SK-N-SH (cell line): ENCODE measurements at regions not wholly inside any gene's neighbourhood (a gene's known extent, or its start where the extent isn't known, plus 50 kb on each side); places are given as distances from the start of the nearest gene placed in this dataset.

Experiments used
- CTCF ChIA-PET: fragments of 300-600, 350-600 bp; formaldehyde crosslinking; extraction: SDS; loops from one replicate; lab custom pipeline; 2021; lab: Yijun Ruan, JAX
- POLR2A ChIA-PET: fragments of 350-600 bp; sonication (Branson Sonifier 250); formaldehyde crosslinking; extraction: SDS; loops from one replicate; lab custom pipeline; 2020; ENCODE audit warnings: antibody characterized with exemption, inconsistent platforms; lab: Yijun Ruan, JAX
- DNase-seq: peaks from one replicate; pipeline ENCODE4 v3.0.0; 2012
- H2AFZ ChIP-seq: fragments of 200-600 bp; sonication (generic); 2 replicates; pipeline ENCODE4 v1.8.1; 2016; ENCODE audit warnings: antibody characterized with exemption, mild to moderate bottlenecking, low read depth
- H3F3A ChIP-seq: fragments of 200-600 bp; sonication (generic); replicated peaks from 2 replicates; pipeline ENCODE3; 2016; ENCODE audit warnings: antibody characterized with exemption, mild to moderate bottlenecking; ENCODE audit not compliant: insufficient read depth
- H3K27ac ChIP-seq, 2 experiments: fragments of 200-500 bp in 1 of 2; fragments of 200-600 bp in 1 of 2; sonication (Bioruptor generic) in 1 of 2; sonication (generic), shearing (Covaris generic) in 1 of 2; 2 replicates each; pipeline versions ENCODE4 v1.5.1 to v1.6.1; 2014 to 2016; ENCODE audit warnings: low read depth in 2 of 2, inconsistent platforms in 1 of 2, low read length in 1 of 2, mild to moderate bottlenecking in 1 of 2, mixed read lengths in 1 of 2
- H3K27me3 ChIP-seq: fragments of 200-600 bp; sonication (generic), shearing (Covaris generic); 2 replicates; pipeline ENCODE4 v1.6.1; 2016; ENCODE audit warnings: mixed run types; ENCODE audit not compliant: insufficient read depth
- H3K36me3 ChIP-seq, 2 experiments: fragments of 200-500 bp in 1 of 2; fragments of 200-600 bp in 1 of 2; sonication (Bioruptor generic) in 1 of 2; sonication (generic) in 1 of 2; replicated peaks in 1 of 2; 2 replicates each; pipeline versions ENCODE3 to v1.5.1; 2014 to 2016; ENCODE audit warnings: low read length in 1 of 2, mild to moderate bottlenecking in 1 of 2; ENCODE audit not compliant: insufficient read depth in 2 of 2, control insufficient read depth in 1 of 2
- H3K4me1 ChIP-seq, 2 experiments: fragments of 200-500 bp in 1 of 2; fragments of 200-600 bp in 1 of 2; sonication (Bioruptor generic) in 1 of 2; sonication (generic), shearing (Covaris generic) in 1 of 2; 2 replicates each; pipeline versions ENCODE4 v1.5.1 to v1.6.1; 2014 to 2016; ENCODE audit warnings: low read depth in 1 of 2, low read length in 1 of 2, mixed run types in 1 of 2; ENCODE audit not compliant: insufficient read depth in 2 of 2, control insufficient read depth in 1 of 2
- H3K4me2 ChIP-seq: fragments of 200-600 bp; sonication (generic), shearing (Covaris generic); 2 replicates; pipeline ENCODE4 v1.6.1; 2017; ENCODE audit warnings: mixed run types
- H3K4me3 ChIP-seq, 2 experiments: fragments of 200-500 bp in 1 of 2; fragments of 200-600 bp in 1 of 2; sonication (Bioruptor generic) in 1 of 2; sonication (generic), shearing (Covaris generic) in 1 of 2; 2 replicates each; pipeline versions ENCODE4 v1.5.1 to v1.8.1; 2014 to 2016; ENCODE audit warnings: low read depth in 2 of 2, inconsistent platforms in 1 of 2, low read length in 1 of 2, mild to moderate bottlenecking in 1 of 2, mixed read lengths in 1 of 2, moderate library complexity in 1 of 2
- H3K79me2 ChIP-seq: fragments of 200-600 bp; sonication (generic); 2 replicates; pipeline ENCODE4 v1.8.1; 2017; ENCODE audit warnings: mild to moderate bottlenecking; ENCODE audit not compliant: insufficient read depth
- H3K9ac ChIP-seq: fragments of 200-600 bp; sonication (generic); 2 replicates; pipeline ENCODE4 v1.6.1; 2017; ENCODE audit warnings: mixed run types
- H3K9me2 ChIP-seq: fragments of 200-600 bp; sonication (generic); 2 replicates; pipeline ENCODE4 v1.6.1; 2017; ENCODE audit warnings: mixed run types
- H3K9me3 ChIP-seq: fragments of 200-600 bp; sonication (generic); 2 replicates; pipeline ENCODE4 v1.6.1; 2017; ENCODE audit warnings: mixed run types, mild to moderate bottlenecking, moderate library complexity
- H4K20me1 ChIP-seq: fragments of 200-600 bp; sonication (generic); 2 replicates; pipeline ENCODE4 v1.6.1; 2017; ENCODE audit warnings: mild to moderate bottlenecking, mixed run types; ENCODE audit not compliant: insufficient read depth
- ELF1 ChIP-seq: IDR thresholded peaks from 2 replicates; pipeline ENCODE4 v1.4.0; 2012
- EZH2phosphoT487 ChIP-seq: fragments of 200-600 bp; sonication (generic); IDR thresholded peaks from 2 replicates; pipeline ENCODE4 v1.6.1; 2017; ENCODE audit warnings: low read depth, mixed run types, mild to moderate bottlenecking, antibody characterized with exemption, moderate library complexity, borderline replicate concordance
- NFIC ChIP-seq: IDR thresholded peaks from 2 replicates; pipeline ENCODE4 v1.4.0; 2012; ENCODE audit warnings: borderline replicate concordance
- POLR2AphosphoS5 ChIP-seq: IDR thresholded peaks from 2 replicates; pipeline ENCODE4 v1.6.1; 2012; ENCODE audit warnings: low read depth, low read length
- RCOR1 ChIP-seq: fragments of 150-350 bp; IDR thresholded peaks from 2 replicates; pipeline ENCODE4 v1.6.1; 2017; ENCODE audit warnings: antibody characterized with exemption, low read length
- RFX5 ChIP-seq: IDR thresholded peaks from 2 replicates; pipeline ENCODE4 v1.6.1; 2012; ENCODE audit warnings: mild to moderate bottlenecking, improper control_type of control experiment, low read length
- SMC3 ChIP-seq: IDR thresholded peaks from 2 replicates; pipeline ENCODE4 v1.6.1; 2012; ENCODE audit warnings: low read depth, low read length, improper control_type of control experiment
- TCF12 ChIP-seq: IDR thresholded peaks from 2 replicates; pipeline ENCODE4 v1.4.0; 2012
- TEAD4 ChIP-seq: IDR thresholded peaks from 2 replicates; pipeline ENCODE4 v1.4.0; 2012; ENCODE audit warnings: mild to moderate bottlenecking, borderline replicate concordance; ENCODE audit not compliant: insufficient read depth
- USF1 ChIP-seq: IDR thresholded peaks from 2 replicates; pipeline ENCODE4 v1.4.0; 2012; ENCODE audit warnings: low read depth, borderline replicate concordance
- YY1 ChIP-seq: IDR thresholded peaks from 2 replicates; pipeline ENCODE4 v1.4.0; 2012; ENCODE audit warnings: low read depth, mild to moderate bottlenecking
- ZBTB33 ChIP-seq: IDR thresholded peaks from 2 replicates; pipeline ENCODE4 v1.4.0; 2012; ENCODE audit warnings: low read depth, borderline replicate concordance
- WGBS: methylation state at CpG from one replicate; pipeline ENCODE4 v1.1.6; 2017; ENCODE audit warnings: low lambda C conversion rate; 5-methylcytosine and 5-hydroxymethylcytosine counted together
- TF ChIP-seq, protein P1 (sequence below): IDR thresholded peaks from 2 replicates; pipeline ENCODE4; 2012
- TF ChIP-seq, protein P2 (sequence below): fragments of 150-350 bp; IDR thresholded peaks from 2 replicates; pipeline ENCODE4 v1.6.1; 2017; ENCODE audit warnings: antibody characterized with exemption, low read length, low read depth, borderline replicate concordance
- TF ChIP-seq, protein P3 (sequence below): IDR thresholded peaks from 2 replicates; pipeline ENCODE4 v1.6.1; 2012; ENCODE audit warnings: mild to moderate bottlenecking, low read depth, low read length, moderate library complexity

- H3K36me3 ChIP-seq, result no peaks in the 10 kb centered on the region
- H3K4me3 ChIP-seq, result no peak overlapping the region
- no peak overlapping the region for H3K4me2 ChIP-seq
- H3F3A ChIP-seq, result no peaks in the 10 kb centered on the region
- POLR2A ChIA-PET, result no interaction called here
- CTCF ChIA-PET, result interaction anchor here (1.0 kb wide), 1 partner anchor 270 kb away, joined by 3 read pairs; no protein-coding TSS in a partner anchor
- H3K9me2 ChIP-seq, result no peaks in the 10 kb centered on the region
- no peaks in the 10 kb centered on the region for H4K20me1 ChIP-seq
- no peak for TF ChIP-seq POLR2AphosphoS5
- no peak for TF ChIP-seq ZBTB33
- TF ChIP-seq TEAD4, result no peak
- no peak for TF ChIP-seq USF1
- no peak for TF ChIP-seq SMC3
- TF ChIP-seq RFX5, result no peak
- no peak for TF ChIP-seq YY1
- TF ChIP-seq EZH2phosphoT487, result no peak
- no peak for TF ChIP-seq NFIC
- no peak for TF ChIP-seq RCOR1
- H3K9me3 ChIP-seq, result no peaks in the 10 kb centered on the region
- DNase-seq, result no peak
- H3K9ac ChIP-seq, result no peak overlapping the region
- H3K27ac ChIP-seq, result no peak overlapping the region
- H3K27me3 ChIP-seq, result peaks cover 6% of the 10 kb centered on the region; the same call in 1 of the 2 replicates
- no peak overlapping the region for H2AFZ ChIP-seq
- H3K79me2 ChIP-seq, result no peaks in the 10 kb centered on the region
- no peaks in the 10 kb centered on the region for H3K4me1 ChIP-seq
These were observed 109.4 kb downstream of the TNFAIP3 start for GRCh38 chr6:137976430-137976829.

GRCh38 chr6:137977206-137977605, 110.1 kb downstream of the TNFAIP3 start:
- no peak overlapping the region for H3K4me2 ChIP-seq
- no peak overlapping the region for H2AFZ ChIP-seq
- TF ChIP-seq, protein P1, sequence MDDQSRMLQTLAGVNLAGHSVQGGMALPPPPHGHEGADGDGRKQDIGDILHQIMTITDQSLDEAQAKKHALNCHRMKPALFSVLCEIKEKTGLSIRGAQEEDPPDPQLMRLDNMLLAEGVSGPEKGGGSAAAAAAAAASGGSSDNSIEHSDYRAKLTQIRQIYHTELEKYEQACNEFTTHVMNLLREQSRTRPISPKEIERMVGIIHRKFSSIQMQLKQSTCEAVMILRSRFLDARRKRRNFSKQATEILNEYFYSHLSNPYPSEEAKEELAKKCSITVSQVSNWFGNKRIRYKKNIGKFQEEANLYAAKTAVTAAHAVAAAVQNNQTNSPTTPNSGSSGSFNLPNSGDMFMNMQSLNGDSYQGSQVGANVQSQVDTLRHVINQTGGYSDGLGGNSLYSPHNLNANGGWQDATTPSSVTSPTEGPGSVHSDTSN, result no peak
- TF ChIP-seq ELF1, result no peak
- TF ChIP-seq TCF12, result no peak
- TF ChIP-seq, protein P2, sequence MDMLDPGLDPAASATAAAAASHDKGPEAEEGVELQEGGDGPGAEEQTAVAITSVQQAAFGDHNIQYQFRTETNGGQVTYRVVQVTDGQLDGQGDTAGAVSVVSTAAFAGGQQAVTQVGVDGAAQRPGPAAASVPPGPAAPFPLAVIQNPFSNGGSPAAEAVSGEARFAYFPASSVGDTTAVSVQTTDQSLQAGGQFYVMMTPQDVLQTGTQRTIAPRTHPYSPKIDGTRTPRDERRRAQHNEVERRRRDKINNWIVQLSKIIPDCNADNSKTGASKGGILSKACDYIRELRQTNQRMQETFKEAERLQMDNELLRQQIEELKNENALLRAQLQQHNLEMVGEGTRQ, result no peak
- TF ChIP-seq, protein P3, sequence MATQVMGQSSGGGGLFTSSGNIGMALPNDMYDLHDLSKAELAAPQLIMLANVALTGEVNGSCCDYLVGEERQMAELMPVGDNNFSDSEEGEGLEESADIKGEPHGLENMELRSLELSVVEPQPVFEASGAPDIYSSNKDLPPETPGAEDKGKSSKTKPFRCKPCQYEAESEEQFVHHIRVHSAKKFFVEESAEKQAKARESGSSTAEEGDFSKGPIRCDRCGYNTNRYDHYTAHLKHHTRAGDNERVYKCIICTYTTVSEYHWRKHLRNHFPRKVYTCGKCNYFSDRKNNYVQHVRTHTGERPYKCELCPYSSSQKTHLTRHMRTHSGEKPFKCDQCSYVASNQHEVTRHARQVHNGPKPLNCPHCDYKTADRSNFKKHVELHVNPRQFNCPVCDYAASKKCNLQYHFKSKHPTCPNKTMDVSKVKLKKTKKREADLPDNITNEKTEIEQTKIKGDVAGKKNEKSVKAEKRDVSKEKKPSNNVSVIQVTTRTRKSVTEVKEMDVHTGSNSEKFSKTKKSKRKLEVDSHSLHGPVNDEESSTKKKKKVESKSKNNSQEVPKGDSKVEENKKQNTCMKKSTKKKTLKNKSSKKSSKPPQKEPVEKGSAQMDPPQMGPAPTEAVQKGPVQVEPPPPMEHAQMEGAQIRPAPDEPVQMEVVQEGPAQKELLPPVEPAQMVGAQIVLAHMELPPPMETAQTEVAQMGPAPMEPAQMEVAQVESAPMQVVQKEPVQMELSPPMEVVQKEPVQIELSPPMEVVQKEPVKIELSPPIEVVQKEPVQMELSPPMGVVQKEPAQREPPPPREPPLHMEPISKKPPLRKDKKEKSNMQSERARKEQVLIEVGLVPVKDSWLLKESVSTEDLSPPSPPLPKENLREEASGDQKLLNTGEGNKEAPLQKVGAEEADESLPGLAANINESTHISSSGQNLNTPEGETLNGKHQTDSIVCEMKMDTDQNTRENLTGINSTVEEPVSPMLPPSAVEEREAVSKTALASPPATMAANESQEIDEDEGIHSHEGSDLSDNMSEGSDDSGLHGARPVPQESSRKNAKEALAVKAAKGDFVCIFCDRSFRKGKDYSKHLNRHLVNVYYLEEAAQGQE, result no peak
- TF ChIP-seq NFIC, result no peak
- no peak for TF ChIP-seq YY1
- TF ChIP-seq, all 33 proteins: peak for 0
- Histone ChIP-seq H3K79me2 (no peaks in the 10 kb centered on the region), H3K4me3 (no peak overlapping the region), H3K27ac (no peak overlapping the region), H3K9me2 (no peaks in the 10 kb centered on the region), H4K20me1 (no peaks in the 10 kb centered on the region), H3K27me3 (peaks cover 6% of the 10 kb centered on the region; the same call in 1 of the 2 replicates), H3K9me3 (no peaks in the 10 kb centered on the region), H3F3A (no peaks in the 10 kb centered on the region), H3K4me1 (no peaks in the 10 kb centered on the region), H3K9ac (no peak overlapping the region), H3K36me3 (no peaks in the 10 kb centered on the region)
- ChIA-PET CTCF (interaction anchor here (1.0 kb wide), 1 partner anchor 270 kb away, joined by 3 read pairs; no protein-coding TSS in a partner anchor), POLR2A (no interaction called here)
- WGBS, result 10% methylated on average over 6 of the region's 6 CpGs
- DNase-seq, result no peak
